ENCODE measurements at regions not wholly inside any gene's neighbourhood (a gene's known extent, or its start where the extent isn't known, plus 50 kb on each side); places are given as distances from the start of the nearest gene placed in this dataset.
"Not testable (repeated sequence)": the region's sequence is repeated elsewhere in the genome, so short reads cannot be mapped to it uniquely, and the experiment has no call there.

DNA sequence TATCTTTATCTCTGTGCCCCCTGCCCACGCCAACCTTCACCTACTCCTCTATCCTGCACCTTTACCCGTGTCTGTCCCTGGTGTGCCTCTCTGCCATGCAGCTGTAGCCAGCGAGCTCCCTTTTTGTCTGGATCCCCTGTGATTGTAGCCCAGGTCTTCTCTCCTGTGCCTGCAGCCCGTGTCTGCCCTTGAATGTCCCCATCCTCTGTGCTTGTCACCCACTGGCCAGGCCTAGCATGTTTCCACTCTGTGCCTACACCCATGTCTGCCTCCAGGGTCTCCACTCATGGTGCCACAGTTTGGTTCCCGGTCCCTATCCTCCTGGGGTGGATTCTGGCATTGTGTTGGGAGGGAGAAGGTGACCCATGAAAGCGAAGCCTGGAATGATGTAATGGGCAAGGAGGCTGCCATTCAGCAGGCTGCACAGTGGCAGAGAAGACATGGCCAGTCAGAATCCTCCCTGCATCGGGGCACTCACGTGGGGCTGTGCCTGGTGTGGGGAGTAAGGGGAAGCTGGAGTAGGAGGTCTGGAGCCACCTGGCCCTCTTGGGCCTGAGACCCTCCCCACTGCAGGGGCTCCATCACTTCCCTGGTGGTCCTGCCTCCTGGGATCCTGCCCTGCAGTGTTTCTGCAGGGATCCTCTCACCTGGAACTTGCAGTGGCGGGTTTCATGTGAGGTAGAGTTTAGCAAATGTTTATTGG lies 101.0 kb downstream of the GOSR1 start:
- not testable (repeated sequence) for DNase-seq

Measured in NCI-H1092 treated with DMSO at 0.1 percent for 48 hours (cell line).